ENCODE measurements at regions not wholly inside any gene's neighbourhood (a gene's known extent, or its start where the extent isn't known, plus 50 kb on each side); places are given as distances from the start of the nearest gene placed in this dataset.

DNA sequence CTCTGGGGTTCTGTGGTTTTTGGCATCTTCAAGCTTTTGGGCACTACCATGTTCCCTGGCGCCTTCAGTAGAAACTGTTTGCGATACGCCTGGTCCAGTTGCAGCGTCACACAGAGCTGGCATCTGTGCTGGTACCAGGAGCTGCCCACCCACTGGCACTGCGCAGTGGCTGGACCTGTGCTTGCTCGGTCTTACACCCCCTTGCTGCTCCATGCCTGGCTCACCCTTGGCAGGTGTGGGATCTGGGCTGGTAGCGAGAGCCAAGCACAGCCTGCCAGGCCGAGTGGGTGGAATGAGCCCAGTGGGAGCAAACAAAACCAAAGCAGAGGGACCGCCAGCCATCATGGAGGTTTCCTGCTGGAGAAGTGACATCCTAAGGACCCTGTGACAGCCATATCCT, 170.2 kb upstream of the IRX2 start:
- TF ChIP-seq POLR2A (IDR thresholded peaks at IDR 0.05): no peak
- TF ChIP-seq, protein P1, sequence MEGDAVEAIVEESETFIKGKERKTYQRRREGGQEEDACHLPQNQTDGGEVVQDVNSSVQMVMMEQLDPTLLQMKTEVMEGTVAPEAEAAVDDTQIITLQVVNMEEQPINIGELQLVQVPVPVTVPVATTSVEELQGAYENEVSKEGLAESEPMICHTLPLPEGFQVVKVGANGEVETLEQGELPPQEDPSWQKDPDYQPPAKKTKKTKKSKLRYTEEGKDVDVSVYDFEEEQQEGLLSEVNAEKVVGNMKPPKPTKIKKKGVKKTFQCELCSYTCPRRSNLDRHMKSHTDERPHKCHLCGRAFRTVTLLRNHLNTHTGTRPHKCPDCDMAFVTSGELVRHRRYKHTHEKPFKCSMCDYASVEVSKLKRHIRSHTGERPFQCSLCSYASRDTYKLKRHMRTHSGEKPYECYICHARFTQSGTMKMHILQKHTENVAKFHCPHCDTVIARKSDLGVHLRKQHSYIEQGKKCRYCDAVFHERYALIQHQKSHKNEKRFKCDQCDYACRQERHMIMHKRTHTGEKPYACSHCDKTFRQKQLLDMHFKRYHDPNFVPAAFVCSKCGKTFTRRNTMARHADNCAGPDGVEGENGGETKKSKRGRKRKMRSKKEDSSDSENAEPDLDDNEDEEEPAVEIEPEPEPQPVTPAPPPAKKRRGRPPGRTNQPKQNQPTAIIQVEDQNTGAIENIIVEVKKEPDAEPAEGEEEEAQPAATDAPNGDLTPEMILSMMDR (IDR thresholded peaks at IDR 0.05): no peak

Data from thyroid gland (tissue), 4 donors.